HepG2 (cell line): ENCODE measurements at regions not wholly inside any gene's neighbourhood (a gene's known extent, or its start where the extent isn't known, plus 50 kb on each side); places are given as distances from the start of the nearest gene placed in this dataset.

ENCODE experiments used
- ATF5 ChIP-seq: sonication (generic); formaldehyde crosslinking; IDR thresholded peaks from 2 replicates; pipeline ENCODE4 v1.4.0; 2020; ENCODE audit warnings: mild to moderate bottlenecking, low read depth, missing genetic modification reagents
- NFAT5 ChIP-seq: sonication (generic); formaldehyde crosslinking; IDR thresholded peaks from 2 replicates; pipeline ENCODE4 v1.4.0; 2020; ENCODE audit warnings: missing genetic modification reagents
- RERE ChIP-seq: IDR thresholded peaks from 2 replicates; pipeline ENCODE4 v1.6.1; 2016; ENCODE audit warnings: low read depth, missing genetic modification reagents, missing compliant biosample characterization
- TRIM22 ChIP-seq: fragments of 450-650 bp; IDR thresholded peaks from 2 replicates; pipeline ENCODE4 v1.6.1; 2017
- ZBTB3 ChIP-seq: sonication (generic); formaldehyde crosslinking; IDR thresholded peaks from 2 replicates; pipeline ENCODE4 v1.4.0; 2020; ENCODE audit warnings: low read depth, mild to moderate bottlenecking, moderate library complexity, missing genetic modification reagents, borderline replicate concordance
- ZFX ChIP-seq: sonication (generic); formaldehyde crosslinking; IDR thresholded peaks from 2 replicates; pipeline ENCODE4 v1.4.0; 2020; ENCODE audit warnings: mild to moderate bottlenecking, low read depth, missing genetic modification reagents, moderate library complexity
- ZNF280B ChIP-seq: sonication (generic); formaldehyde crosslinking; IDR thresholded peaks from 2 replicates; pipeline ENCODE4 v1.5.0; 2020; ENCODE audit warnings: missing genetic modification reagents, mild to moderate bottlenecking, borderline replicate concordance
- ZSCAN29 ChIP-seq: sonication (generic); formaldehyde crosslinking; conservative IDR thresholded peaks from 2 replicates; pipeline ENCODE4 v1.4.0; 2020; ENCODE audit warnings: mild to moderate bottlenecking, missing genetic modification reagents

GRCh38 chr5:135649435-135649834 lies 70.6 kb upstream of the CXCL14 start (continued):
- TF ChIP-seq RERE (CRISPR knock-in tag): no peak
- TF ChIP-seq ZFX (CRISPR knock-in tag): no peak
- no peak for TF ChIP-seq ZNF280B (CRISPR knock-in tag)
- no peak for TF ChIP-seq NFAT5 (CRISPR knock-in tag)
- TF ChIP-seq ZBTB3 (CRISPR knock-in tag): no peak
- no peak for TF ChIP-seq TRIM22
- TF ChIP-seq ZSCAN29 (CRISPR knock-in tag): no peak
- TF ChIP-seq ATF5: no peak
- TF ChIP-seq, all 625 proteins: peak for 0
